Brain microvascular endothelial cell (primary cell): ENCODE measurements at regions not wholly inside any gene's neighbourhood (a gene's known extent, or its start where the extent isn't known, plus 50 kb on each side); places are given as distances from the start of the nearest gene placed in this dataset.

Experiments
- DNase-seq: peaks from one replicate; pipeline ENCODE4 v3.0.0-alpha.2; 2020
- H3K27ac ChIP-seq: fragments of 250-450 bp; sonication (Bioruptor Pico); 2 replicates; pipeline ENCODE4 v1.5.1; 2020; ENCODE audit warnings: mild to moderate bottlenecking, moderate library complexity
- H3K27me3 ChIP-seq: fragments of 250-450 bp; sonication (Bioruptor Pico); replicated peaks from 2 replicates; pipeline ENCODE4 v1.5.1; 2020; ENCODE audit warnings: mild to moderate bottlenecking
- H3K36me3 ChIP-seq: fragments of 250-450 bp; sonication (Bioruptor Pico); replicated peaks from 2 replicates; pipeline ENCODE4 v1.5.1; 2020; ENCODE audit warnings: mild to moderate bottlenecking
- H3K4me3 ChIP-seq: 2 replicates; pipeline ENCODE4 v1.5.1; 2011; ENCODE audit warnings: low read depth, mild to moderate bottlenecking, control low read depth, low read length, moderate library complexity
- CTCF ChIP-seq: IDR thresholded peaks from 2 replicates; pipeline ENCODE4 v1.5.1; 2011; ENCODE audit warnings: low read depth, mild to moderate bottlenecking, moderate library complexity, low read length, control low read depth, inconsistent platforms; ENCODE audit errors: missing control alignments
- in situ Hi-C: cut with HindIII; loops from 2 replicates; pipeline ENCODE4 v1.10.0; 2017; ENCODE audit warnings: low sequenced_read_pairs, low pct_ligation_motif_present

DNA sequence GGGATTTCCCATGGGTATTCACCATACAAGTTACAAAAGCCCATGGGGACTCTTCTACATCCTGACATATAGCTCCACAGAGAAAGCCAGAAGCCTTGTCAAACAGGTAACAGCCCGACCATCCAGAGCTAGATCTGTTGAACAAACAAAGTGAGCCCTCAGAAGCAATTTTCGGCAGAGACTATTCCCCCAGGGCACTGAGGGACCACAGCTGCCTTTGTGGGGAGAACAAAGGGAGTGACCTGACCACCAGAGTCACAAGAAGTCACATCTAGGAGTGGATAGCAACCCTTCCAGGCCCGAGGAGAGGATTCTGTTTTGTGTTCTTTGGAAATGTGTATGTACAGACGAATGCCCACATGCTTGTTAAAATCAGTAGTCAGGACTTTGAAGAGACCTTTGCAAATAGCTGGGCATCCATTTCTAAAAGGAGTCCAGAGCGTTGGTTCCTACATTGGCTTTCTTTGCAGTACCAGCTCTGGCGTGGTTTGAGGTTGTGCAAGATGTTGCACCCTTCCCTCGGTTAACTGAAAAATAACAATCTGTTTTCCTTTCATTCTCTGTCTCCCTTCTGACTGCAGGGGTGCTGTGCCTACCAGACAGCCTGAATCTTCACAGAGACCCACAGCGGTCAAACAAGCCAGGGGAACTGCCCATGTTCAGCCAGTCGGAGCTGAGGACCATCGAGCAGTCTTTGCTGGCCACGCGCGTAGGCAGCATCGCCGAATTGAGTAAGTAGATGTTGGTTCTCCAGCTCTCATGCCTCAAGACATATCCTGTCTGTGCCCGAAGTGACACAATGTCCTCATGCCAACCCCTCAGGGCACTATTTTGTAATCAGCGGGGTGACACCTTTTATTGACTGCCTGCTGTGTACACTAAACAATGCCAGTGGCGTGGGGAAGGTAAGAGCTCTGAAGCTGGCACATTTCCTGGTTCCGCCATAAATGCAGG, 165.4 kb upstream of the PWP1 start:
- in situ Hi-C loops = no loop called here
- Histone ChIP-seq H3K27me3 (no peaks in the 10 kb centered on the region), H3K36me3 (no peaks in the 10 kb centered on the region), H3K27ac (no peak overlapping the region), H3K4me3 (no peak overlapping the region)
- no peak for TF ChIP-seq CTCF
- DNase-seq = no peak

DNA sequence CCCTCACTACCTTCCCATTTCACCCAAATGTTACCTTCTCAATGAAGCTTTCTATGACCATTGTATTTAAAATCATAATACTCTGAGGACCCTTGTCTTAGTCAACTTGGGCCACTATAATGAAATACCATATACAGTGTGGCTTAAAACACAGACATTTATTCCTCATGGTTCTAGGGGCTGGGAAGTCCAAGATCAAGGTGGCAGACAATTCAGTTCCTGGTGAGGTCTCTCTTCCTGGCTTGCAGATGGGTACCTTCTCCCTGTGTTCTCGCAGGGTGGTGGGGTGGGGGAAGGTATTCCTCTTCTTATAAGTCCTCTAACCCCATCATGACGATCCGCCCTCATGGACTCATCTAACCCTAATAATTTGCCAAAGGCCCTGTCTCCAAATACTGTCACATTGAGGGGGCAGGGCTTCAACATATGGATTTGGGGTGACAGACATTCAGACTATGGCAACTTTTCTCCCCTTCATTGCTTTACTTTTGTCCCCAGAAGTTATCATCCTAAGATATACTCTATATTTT, 163.7 kb upstream of the PWP1 start:
- H3K36me3 ChIP-seq = no peaks in the 10 kb centered on the region
- no peak overlapping the region for H3K4me3 ChIP-seq
- no peak overlapping the region for H3K27ac ChIP-seq
- no peaks in the 10 kb centered on the region for H3K27me3 ChIP-seq
- TF ChIP-seq CTCF = no peak
- no peak for DNase-seq
- in situ Hi-C loops = no loop called here

DNA sequence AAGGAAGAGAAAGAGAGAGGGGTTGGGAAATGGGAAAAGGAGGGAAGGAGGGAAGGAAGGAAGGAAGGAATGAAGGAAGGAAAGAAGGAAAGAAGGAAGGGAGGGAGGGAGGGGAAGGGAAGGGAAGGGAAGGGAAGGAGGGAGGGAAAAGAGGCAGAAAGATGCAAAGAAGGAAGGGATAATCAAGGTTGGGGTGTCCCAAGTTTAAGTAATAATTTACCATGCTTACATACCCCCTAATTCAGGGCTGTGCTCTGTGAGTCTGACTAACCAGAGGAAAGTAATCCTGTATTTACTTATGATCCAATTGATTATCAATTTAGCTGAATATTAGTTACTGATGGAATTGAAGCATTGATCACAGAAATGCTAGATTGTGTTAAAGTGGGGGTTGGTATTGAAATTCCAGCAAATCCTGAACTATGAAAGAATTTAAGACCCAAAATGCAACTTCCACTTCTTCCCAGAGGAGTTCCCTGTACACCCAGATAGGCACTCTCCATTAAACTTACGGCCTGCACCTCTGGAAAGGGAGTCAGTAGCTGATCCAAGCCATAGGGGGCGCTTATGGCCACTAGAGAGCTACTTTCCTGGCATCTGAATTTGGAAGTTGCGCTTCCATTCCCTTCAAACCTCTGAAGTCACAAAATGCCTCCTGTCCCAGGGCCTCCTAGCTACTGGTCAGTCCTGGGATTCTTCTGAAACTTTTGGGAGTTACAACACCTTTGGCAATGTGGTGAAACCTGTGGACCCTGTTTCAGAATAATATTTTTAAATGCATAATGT, 162.7 kb upstream of the PWP1 start:
- peak; percentile 51 for TF ChIP-seq CTCF
- no peaks in the 10 kb centered on the region for H3K27me3 ChIP-seq
- H3K27ac ChIP-seq = no peak overlapping the region
- in situ Hi-C loops = no loop called here
- H3K36me3 ChIP-seq = no peaks in the 10 kb centered on the region
- no peak for DNase-seq
- no peak overlapping the region for H3K4me3 ChIP-seq

GRCh38 chr12:107523775-107524535, 161.6 kb upstream of the PWP1 start:
- H3K36me3 ChIP-seq = no peaks in the 10 kb centered on the region
- H3K27me3 ChIP-seq = no peaks in the 10 kb centered on the region
- H3K27ac ChIP-seq = no peak overlapping the region
- in situ Hi-C loops = no loop called here
- TF ChIP-seq CTCF = no peak
- no peak for DNase-seq
- H3K4me3 ChIP-seq = no peak overlapping the region

- DNase-seq = no peak
- Histone ChIP-seq H3K36me3 (no peaks in the 10 kb centered on the region), H3K27me3 (no peaks in the 10 kb centered on the region), H3K27ac (no peak overlapping the region), H3K4me3 (no peak overlapping the region)
- TF ChIP-seq CTCF = no peak
- in situ Hi-C loops = no loop called here
These were observed 160.4 kb upstream of the PWP1 start for GRCh38 chr12:107525063-107525718.
